IMR-90 (cell line): ENCODE measurements at regions not wholly inside any gene's neighbourhood (a gene's known extent, or its start where the extent isn't known, plus 50 kb on each side); places are given as distances from the start of the nearest gene placed in this dataset.

Source experiments
- ATAC-seq: fragments of 200-7000 bp; cut with Tn5 transposase; 2 replicates; pipeline ENCODE4 v1.9.1; 2020; ENCODE audit warnings: low read depth, mild to moderate bottlenecking, moderate library complexity
- BruUV-seq: library from RNA; stranded (reverse); fragments of 400-500 nt; replicated peaks from 2 replicates; lab custom pipeline; 2021; lab: Mats Ljungman, UMichigan
- CTCF ChIA-PET: fragments of 300-600 bp; formaldehyde crosslinking; extraction: SDS; loops from one replicate; lab custom pipeline; 2021; ENCODE audit warnings: antibody characterized with exemption; lab: Yijun Ruan, JAX
- POLR2A ChIA-PET: fragments of 300-600 bp; sonication (Branson Sonifier 250); formaldehyde crosslinking; loops from one replicate; lab custom pipeline; 2022; ENCODE audit warnings: antibody characterized with exemption; ENCODE audit not compliant: unreplicated experiment; lab: Charles Lee
- DNase-seq: peaks from one replicate; pipeline ENCODE4 v3.0.0; 2013
- H2AFZ ChIP-seq: replicated peaks from 2 replicates; pipeline ENCODE3; 2013; ENCODE audit warnings: low read length, mild to moderate bottlenecking; ENCODE audit not compliant: poor library complexity
- H2AK5ac ChIP-seq: 2 replicates; pipeline ENCODE4 v1.6.1; 2013; ENCODE audit warnings: low read depth, low read length, inconsistent platforms
- H2AK9ac ChIP-seq: replicated peaks from 2 replicates; pipeline ENCODE3; 2013; ENCODE audit warnings: mild to moderate bottlenecking, low read depth, low read length, moderate library complexity; ENCODE audit not compliant: poor library complexity
- H2BK120ac ChIP-seq: 2 replicates; pipeline ENCODE4 v1.6.1; 2013; ENCODE audit warnings: low read depth, low read length, inconsistent platforms
- H2BK15ac ChIP-seq: 3 replicates; pipeline ENCODE4 v1.6.1; 2013; ENCODE audit warnings: low read depth, low read length, inconsistent platforms
- H2BK20ac ChIP-seq: 2 replicates; pipeline ENCODE4 v1.6.1; 2013; ENCODE audit warnings: low read depth, mild to moderate bottlenecking, inconsistent platforms, low read length, moderate library complexity
- H2BK5ac ChIP-seq: 2 replicates; pipeline ENCODE4 v1.6.1; 2013; ENCODE audit warnings: mild to moderate bottlenecking, low read depth, low read length, inconsistent platforms; ENCODE audit not compliant: poor library complexity, severe bottlenecking
- H3K14ac ChIP-seq: replicated peaks from 2 replicates; pipeline ENCODE4 v1.6.1; 2013; ENCODE audit warnings: low read depth, low read length, inconsistent platforms
- H3K18ac ChIP-seq: 2 replicates; pipeline ENCODE4 v1.6.1; 2013; ENCODE audit warnings: low read depth, low read length, control low read depth
- H3K23ac ChIP-seq: 2 replicates; pipeline ENCODE4 v1.6.1; 2013; ENCODE audit warnings: low read depth, low read length, inconsistent platforms
- H3K27ac ChIP-seq: 2 replicates; pipeline ENCODE4 v1.5.1; 2013; ENCODE audit warnings: mild to moderate bottlenecking, control low read depth, low read length; ENCODE audit not compliant: insufficient read depth
- H3K27me3 ChIP-seq: 2 replicates; pipeline ENCODE4 v1.6.1; 2013; ENCODE audit warnings: low read length; ENCODE audit not compliant: control insufficient read depth, insufficient read depth
- H3K36me3 ChIP-seq: 2 replicates; pipeline ENCODE4 v1.6.1; 2013; ENCODE audit warnings: low read length, mixed read lengths; ENCODE audit not compliant: control insufficient read depth, insufficient read depth
- H3K4ac ChIP-seq: 2 replicates; pipeline ENCODE4 v1.6.1; 2013; ENCODE audit warnings: low read depth, low read length, inconsistent platforms
- H3K4me1 ChIP-seq: 2 replicates; pipeline ENCODE4 v1.6.1; 2013; ENCODE audit warnings: low read length, mixed read lengths; ENCODE audit not compliant: control insufficient read depth, insufficient read depth
- H3K4me2 ChIP-seq: 2 replicates; pipeline ENCODE4 v1.6.1; 2013; ENCODE audit warnings: low read depth, mild to moderate bottlenecking, control low read depth, low read length, moderate library complexity
- H3K4me3 ChIP-seq: 2 replicates; pipeline ENCODE4 v1.5.1; 2013; ENCODE audit warnings: low read depth, mild to moderate bottlenecking, control low read depth, low read length, moderate library complexity; ENCODE audit not compliant: insufficient read depth
- H3K56ac ChIP-seq: 2 replicates; pipeline ENCODE4 v1.6.1; 2013; ENCODE audit warnings: low read length, inconsistent platforms; ENCODE audit not compliant: insufficient read depth; ENCODE audit errors: extremely low read depth
- H3K79me1 ChIP-seq, 2 experiments: 2 replicates each; pipeline ENCODE4 v1.6.1; 2013; ENCODE audit warnings: low read length in 2 of 2, inconsistent platforms in 1 of 2, low read depth in 1 of 2
- H3K9ac ChIP-seq: 2 replicates; pipeline ENCODE4 v1.6.1; 2013; ENCODE audit warnings: low read depth, low read length, control low read depth
- H3K9me1 ChIP-seq: 2 replicates; pipeline ENCODE4 v1.6.1; 2013; ENCODE audit warnings: low read length, inconsistent platforms; ENCODE audit not compliant: insufficient read depth
- H3K9me3 ChIP-seq: 2 replicates; pipeline ENCODE4 v1.6.1; 2013; ENCODE audit warnings: low read length; ENCODE audit not compliant: control insufficient read depth, insufficient read depth
- H4K20me1 ChIP-seq: 2 replicates; pipeline ENCODE4 v1.6.1; 2013; ENCODE audit warnings: low read length, inconsistent platforms; ENCODE audit not compliant: insufficient read depth
- H4K5ac ChIP-seq: 2 replicates; pipeline ENCODE4 v1.6.1; 2013; ENCODE audit warnings: mild to moderate bottlenecking, low read depth, low read length, control low read depth
- H4K8ac ChIP-seq, 2 experiments: 2 replicates each; pipeline ENCODE4 v1.6.1; 2013; ENCODE audit warnings: low read depth in 2 of 2, low read length in 2 of 2, control low read depth in 1 of 2, inconsistent platforms in 1 of 2
- H4K91ac ChIP-seq: 2 replicates; pipeline ENCODE4 v1.6.1; 2013; ENCODE audit warnings: low read depth, low read length, inconsistent platforms; ENCODE audit not compliant: insufficient read depth
- BHLHE40 ChIP-seq: fragments of 150-350 bp; IDR thresholded peaks from 2 replicates; pipeline ENCODE4 v1.6.1; 2016; ENCODE audit warnings: mild to moderate bottlenecking, low read depth, low read length
- CEBPB ChIP-seq: IDR thresholded peaks from 2 replicates; pipeline ENCODE4 v1.6.1; 2012; ENCODE audit warnings: low read depth, low read length, improper control_type of control experiment
- CHD1 ChIP-seq: IDR thresholded peaks from 2 replicates; pipeline ENCODE4 v1.6.1; 2012; ENCODE audit warnings: low read depth, low read length, improper control_type of control experiment
- CTCF ChIP-seq: conservative IDR thresholded peaks from 2 replicates; pipeline ENCODE4 v1.5.1; 2012; ENCODE audit warnings: mild to moderate bottlenecking, low read depth, low read length, improper control_type of control experiment
- ELK1 ChIP-seq: fragments of 150-350 bp; IDR thresholded peaks from 2 replicates; pipeline ENCODE4 v1.6.1; 2016; ENCODE audit warnings: low read depth, mild to moderate bottlenecking, low read length, moderate library complexity, borderline replicate concordance
- FOS ChIP-seq: fragments of 150-350 bp; IDR thresholded peaks from 2 replicates; pipeline ENCODE4 v1.6.1; 2016; ENCODE audit warnings: low read depth, low read length
- MAFK ChIP-seq: IDR thresholded peaks from 2 replicates; pipeline ENCODE4 v1.6.1; 2012; ENCODE audit warnings: low read depth, low read length, improper control_type of control experiment
- MAZ ChIP-seq: IDR thresholded peaks from 2 replicates; pipeline ENCODE4 v1.6.1; 2012; ENCODE audit warnings: low read depth, mild to moderate bottlenecking, low read length, improper control_type of control experiment, moderate library complexity, borderline replicate concordance
- MXI1 ChIP-seq: IDR thresholded peaks from 2 replicates; pipeline ENCODE4 v1.6.1; 2012; ENCODE audit warnings: low read depth, mild to moderate bottlenecking, low read length, moderate library complexity, borderline replicate concordance
- NFE2L2 ChIP-seq: fragments of 150-350 bp; IDR thresholded peaks from 2 replicates; pipeline ENCODE4 v1.6.1; 2016; ENCODE audit warnings: low read depth, mild to moderate bottlenecking, low read length
- POLR2A ChIP-seq: IDR thresholded peaks from 2 replicates; pipeline ENCODE4 v1.6.1; 2012; ENCODE audit warnings: mild to moderate bottlenecking, low read depth, low read length
- RAD21 ChIP-seq: IDR thresholded peaks from 2 replicates; pipeline ENCODE4 v1.6.1; 2012; ENCODE audit warnings: low read length, improper control_type of control experiment
- RCOR1 ChIP-seq: IDR thresholded peaks from 2 replicates; pipeline ENCODE4 v1.6.1; 2012; ENCODE audit warnings: mild to moderate bottlenecking, low read length, improper control_type of control experiment; ENCODE audit not compliant: insufficient replicate concordance
- RFX5 ChIP-seq: IDR thresholded peaks from 2 replicates; pipeline ENCODE4 v1.8.0; 2012; ENCODE audit warnings: low read depth, mild to moderate bottlenecking, low read length, moderate library complexity
- SMC3 ChIP-seq: fragments of 150-350 bp; IDR thresholded peaks from 2 replicates; pipeline ENCODE4 v1.6.1; 2016; ENCODE audit warnings: low read depth, mild to moderate bottlenecking, antibody characterized with exemption, low read length, moderate library complexity
- USF2 ChIP-seq: fragments of 150-350 bp; IDR thresholded peaks from 2 replicates; pipeline ENCODE4 v1.6.1; 2017; ENCODE audit warnings: mild to moderate bottlenecking, antibody characterized with exemption, low read length, low read depth
- whole genome bisulfite sequencing, 2 experiments: methylation state at CpG; one replicate each; pipeline versions ENCODE4 v1.1.5 to v1.1.7; 2013; ENCODE audit warnings: missing lambda C conversion rate in 2 of 2; ENCODE audit not compliant: insufficient read length in 1 of 2; ENCODE audit errors: extremely low coverage in 2 of 2; 5-methylcytosine and 5-hydroxymethylcytosine counted together
- dilution Hi-C: fragments of 300-500 bp; cut with HindIII; formaldehyde crosslinking; loops from one replicate; pipeline ENCODE4 v1.14.3; 2018; ENCODE audit warnings: low sequenced_read_pairs; ENCODE audit not compliant: unreplicated experiment
- in situ Hi-C: fragments of 300-500 bp; cut with MboI; formaldehyde crosslinking; loops from 3 replicates; pipeline ENCODE4 v1.14.3; 2019; ENCODE audit warnings: low sequenced_read_pairs, inconsistent platforms, mixed read lengths
- intact Hi-C: fragments of 100-400 bp; cut with micrococcal nuclease; formaldehyde crosslinking; loops from 2 replicates; pipeline ENCODE4 v1.10.0; 2022

GRCh38 chr17:74052993-74053711 lies 150.3 kb upstream of the RPL38 start:
- Histone ChIP-seq H3K14ac (no peak overlapping the region), H3K27me3 (no peaks in the 10 kb centered on the region), H4K5ac (no peak overlapping the region), H3K4ac (no peak overlapping the region), H2BK5ac (no peak overlapping the region), H2BK120ac (no peak overlapping the region), H3K9me3 (peaks cover 50% of the 10 kb centered on the region), H4K91ac (no peak overlapping the region), H3K27ac (no peak overlapping the region), H3K18ac (no peak overlapping the region), H2AK9ac (no peak overlapping the region), H3K4me2 (no peak overlapping the region), H3K4me1 (no peaks in the 10 kb centered on the region), H2AK5ac (no peak overlapping the region), H2BK20ac (no peak overlapping the region), H3K9ac (no peak overlapping the region), H4K8ac (no peak overlapping the region), H4K20me1 (no peaks in the 10 kb centered on the region), H3K9me1 (no peaks in the 10 kb centered on the region), H3K4me3 (no peak overlapping the region), H3K23ac (no peak overlapping the region), H3K36me3 (no peaks in the 10 kb centered on the region), H2AFZ (no peak overlapping the region), H3K79me1 (no peaks in the 10 kb centered on the region), H2BK15ac (no peak overlapping the region), H3K56ac (no peak overlapping the region)
- no TSS peak for BruUV-seq
- dilution Hi-C loops = no loop called here
- WGBS, 2 experiments = 42% methylated on average over 2 of the region's 21 CpGs; no CpG with 5 or more reads in 1 of the 2 experiments
- ChIA-PET POLR2A (no interaction called here), CTCF (no interaction called here)
- in situ Hi-C loops = no loop called here
- intact Hi-C loops = no loop called here
- DNase-seq = no peak
- no peak for ATAC-seq
- TF ChIP-seq FOS = no peak
- TF ChIP-seq RCOR1 = no peak
- TF ChIP-seq MAZ = no peak
- TF ChIP-seq RAD21 = no peak
- no peak for TF ChIP-seq USF2
- TF ChIP-seq CHD1 = no peak
- TF ChIP-seq BHLHE40 = no peak
- TF ChIP-seq CTCF = no peak
- no peak for TF ChIP-seq POLR2A
- TF ChIP-seq NFE2L2 = no peak
- TF ChIP-seq CEBPB = no peak
- TF ChIP-seq MXI1 = no peak
- TF ChIP-seq RFX5 = no peak
- TF ChIP-seq SMC3 = no peak
- no peak for TF ChIP-seq ELK1
- no peak for TF ChIP-seq MAFK
